ENCODE measurements at regions not wholly inside any gene's neighbourhood (a gene's known extent, or its start where the extent isn't known, plus 50 kb on each side); places are given as distances from the start of the nearest gene placed in this dataset.

- no peak for DNase-seq (ENCODE audit: low read depth in 2 of 2)
Measured at GRCh38 chr3:168248383-168249204, 152.9 kb upstream of the GOLIM4 start.

- DNase-seq (ENCODE audit: low read depth in 2 of 2): no peak
Measured at GRCh38 chr3:168241156-168241555, 145.4 kb upstream of the GOLIM4 start.

GRCh38 chr3:168239287-168239686, 143.6 kb upstream of the GOLIM4 start:
- DNase-seq (ENCODE audit: low read depth in 2 of 2): no peak

- DNase-seq (ENCODE audit: low read depth in 2 of 2): no peak
Measured at GRCh38 chr3:168233001-168233400, 137.3 kb upstream of the GOLIM4 start.

GRCh38 chr3:168223085-168223484, 127.4 kb upstream of the GOLIM4 start:
- DNase-seq (ENCODE audit: low read depth in 2 of 2): no peak

GRCh38 chr3:168220556-168220955, 124.8 kb upstream of the GOLIM4 start:
- no peak for DNase-seq (ENCODE audit: low read depth in 2 of 2)

- DNase-seq (ENCODE audit: low read depth in 2 of 2): no peak
Measured at GRCh38 chr3:168219530-168219929, 123.8 kb upstream of the GOLIM4 start.

GRCh38 chr3:168218600-168218999, 122.9 kb upstream of the GOLIM4 start:
- no peak for DNase-seq (ENCODE audit: low read depth in 2 of 2)

- DNase-seq (ENCODE audit: low read depth in 2 of 2): no peak
Measured at GRCh38 chr3:168216851-168217250, 121.1 kb upstream of the GOLIM4 start.

GRCh38 chr3:168213920-168214319, 118.2 kb upstream of the GOLIM4 start:
- DNase-seq (ENCODE audit: low read depth in 2 of 2): no peak

GRCh38 chr3:168212664-168213285, 117.1 kb upstream of the GOLIM4 start:
- DNase-seq (ENCODE audit: low read depth in 2 of 2): no peak

GRCh38 chr3:168205451-168205850, 109.7 kb upstream of the GOLIM4 start:
- no peak for DNase-seq (ENCODE audit: low read depth in 2 of 2)

- DNase-seq (ENCODE audit: low read depth in 2 of 2): no peak
Measured at GRCh38 chr3:168197162-168197561, 101.4 kb upstream of the GOLIM4 start.

- no peak for DNase-seq (ENCODE audit: low read depth in 2 of 2)
Measured at GRCh38 chr3:168191856-168192255, 96.1 kb upstream of the GOLIM4 start.

GRCh38 chr3:168187233-168187632, 91.5 kb upstream of the GOLIM4 start:
- DNase-seq (ENCODE audit: low read depth in 2 of 2): no peak

GRCh38 chr3:168186293-168186983, 90.7 kb upstream of the GOLIM4 start:
- no peak for DNase-seq (ENCODE audit: low read depth in 2 of 2)

- no peak for DNase-seq (ENCODE audit: low read depth in 2 of 2)
Measured at GRCh38 chr3:168183774-168184173, 88.0 kb upstream of the GOLIM4 start.

GRCh38 chr3:168168743-168169142, 73.0 kb upstream of the GOLIM4 start:
- no peak for DNase-seq (ENCODE audit: low read depth in 2 of 2)

GRCh38 chr3:168165390-168166269, 69.9 kb upstream of the GOLIM4 start:
- peak; percentile 53 to 57 for DNase-seq (ENCODE audit: low read depth in 2 of 2)

GRCh38 chr3:168162172-168162571, 66.4 kb upstream of the GOLIM4 start:
- no peak for DNase-seq (ENCODE audit: low read depth in 2 of 2)

GRCh38 chr3:168161696-168162095, 66.0 kb upstream of the GOLIM4 start:
- no peak for DNase-seq (ENCODE audit: low read depth in 2 of 2)

- no peak for DNase-seq (ENCODE audit: low read depth in 2 of 2)
Measured at GRCh38 chr3:168157903-168158302, 62.2 kb upstream of the GOLIM4 start.

All from fibroblast of skin of left quadriceps (primary cell).